ENCODE measurements at regions not wholly inside any gene's neighbourhood (a gene's known extent, or its start where the extent isn't known, plus 50 kb on each side); places are given as distances from the start of the nearest gene placed in this dataset.
A peak's percentile ranks its signal among the peaks of the same experiment; 100 is the strongest.

- H3K4me3 ChIP-seq (ENCODE audit: low read depth, low read length) = no peak overlapping the region
- DNase-seq (ENCODE audit: low read depth) = no peak
- TF ChIP-seq CTCF (IDR thresholded peaks at IDR 0.05; ENCODE audit: low read depth, low read length, missing control alignments) = no peak
Observed at GRCh38 chr10:61148451-61148850, 204.5 kb upstream of the RHOBTB1 start.

GRCh38 chr10:61142987-61143386, 199.0 kb upstream of the RHOBTB1 start:
- TF ChIP-seq CTCF (IDR thresholded peaks at IDR 0.05; ENCODE audit: low read depth, low read length, missing control alignments) = no peak
- H3K4me3 ChIP-seq (ENCODE audit: low read depth, low read length) = no peak overlapping the region
- DNase-seq (ENCODE audit: low read depth) = no peak

GRCh38 chr10:61140765-61141392, 196.9 kb upstream of the RHOBTB1 start:
- peak; percentile 49 for TF ChIP-seq CTCF (IDR thresholded peaks at IDR 0.05; ENCODE audit: low read depth, low read length, missing control alignments)
- DNase-seq (ENCODE audit: low read depth) = no peak
- H3K4me3 ChIP-seq (ENCODE audit: low read depth, low read length) = no peak overlapping the region

- no peak for TF ChIP-seq CTCF (IDR thresholded peaks at IDR 0.05; ENCODE audit: low read depth, low read length, missing control alignments)
- H3K4me3 ChIP-seq (ENCODE audit: low read depth, low read length) = no peak overlapping the region
- DNase-seq (ENCODE audit: low read depth) = no peak
Observed at GRCh38 chr10:61139592-61139953, 195.6 kb upstream of the RHOBTB1 start.

GRCh38 chr10:61138708-61139591, 195.0 kb upstream of the RHOBTB1 start:
- no peak overlapping the region for H3K4me3 ChIP-seq (ENCODE audit: low read depth, low read length)
- no peak for DNase-seq (ENCODE audit: low read depth)
- no peak for TF ChIP-seq CTCF (IDR thresholded peaks at IDR 0.05; ENCODE audit: low read depth, low read length, missing control alignments)

- no peak overlapping the region for H3K4me3 ChIP-seq (ENCODE audit: low read depth, low read length)
- no peak for TF ChIP-seq CTCF (IDR thresholded peaks at IDR 0.05; ENCODE audit: low read depth, low read length, missing control alignments)
- no peak for DNase-seq (ENCODE audit: low read depth)
Observed at GRCh38 chr10:61136139-61136538, 192.2 kb upstream of the RHOBTB1 start.

All from GM12864 (cell line).